ENCODE measurements at regions not wholly inside any gene's neighbourhood (a gene's known extent, or its start where the extent isn't known, plus 50 kb on each side); places are given as distances from the start of the nearest gene placed in this dataset.

- no peak overlapping the region for H3K14ac ChIP-seq (replicated peaks; ENCODE audit: low read depth, low read length)
- H2BK15ac ChIP-seq (ENCODE audit: low read depth, low read length), result no peak overlapping the region
- no peaks in the 10 kb centered on the region for H4K20me1 ChIP-seq (ENCODE audit: insufficient read depth, low read length)
- no peak overlapping the region for H3K56ac ChIP-seq (ENCODE audit: extremely low read depth, insufficient read depth, low read length)
- H3K4me2 ChIP-seq (ENCODE audit: low read depth, low read length), result no peak overlapping the region
- H3K27me3 ChIP-seq (ENCODE audit: control insufficient read depth, insufficient read depth, low read length), result no peaks in the 10 kb centered on the region
- H2AK5ac ChIP-seq (ENCODE audit: low read depth, low read length), result no peak overlapping the region
- ATAC-seq (ENCODE audit: low read depth), result no peak
- ChIA-PET POLR2A (ENCODE audit: unreplicated experiment) (no interaction called here), CTCF (no interaction called here)
- no peak overlapping the region for H3K4ac ChIP-seq (ENCODE audit: low read depth, low read length)
- no peak overlapping the region for H2BK20ac ChIP-seq (ENCODE audit: low read depth, low read length)
- WGBS, 2 experiments (ENCODE audit: extremely low coverage in 2 of 2, insufficient read length in 1 of 2), result no CpG with 5 or more reads among the region's 3 CpGs
- no peak overlapping the region for H2BK5ac ChIP-seq (ENCODE audit: low read depth, low read length, poor library complexity, severe bottlenecking)
- no peak overlapping the region for H3K4me3 ChIP-seq (ENCODE audit: insufficient read depth, low read depth, low read length)
- H3K9me3 ChIP-seq (ENCODE audit: control insufficient read depth, insufficient read depth, low read length), result no peaks in the 10 kb centered on the region
- no peaks in the 10 kb centered on the region for H3K36me3 ChIP-seq (ENCODE audit: control insufficient read depth, insufficient read depth, low read length)
- H4K5ac ChIP-seq (ENCODE audit: low read depth, low read length), result no peak overlapping the region
- H2AK9ac ChIP-seq (replicated peaks; ENCODE audit: low read depth, low read length, poor library complexity), result no peak overlapping the region
- no peak overlapping the region for H2AFZ ChIP-seq (replicated peaks; ENCODE audit: low read length, poor library complexity)
- no peak overlapping the region for H4K91ac ChIP-seq (ENCODE audit: insufficient read depth, low read depth, low read length)
- in situ Hi-C loops (cut with MboI; ENCODE audit: low sequenced_read_pairs) (no loop called here), dilution Hi-C loops (cut with HindIII; ENCODE audit: low sequenced_read_pairs, unreplicated experiment) (no loop called here), intact Hi-C loops (cut with micrococcal nuclease) (no loop called here)
- no peak overlapping the region for H3K18ac ChIP-seq (ENCODE audit: low read depth, low read length)
- TF ChIP-seq NFE2L2 (IDR thresholded peaks at IDR 0.05; ENCODE audit: low read depth, low read length) (no peak), POLR2A (IDR thresholded peaks at IDR 0.05; ENCODE audit: low read depth, low read length) (no peak), SMC3 (IDR thresholded peaks at IDR 0.05; ENCODE audit: low read depth, low read length) (no peak), CTCF (conservative IDR thresholded peaks at IDR 0.05; ENCODE audit: low read depth, low read length) (no peak), MXI1 (IDR thresholded peaks at IDR 0.05; ENCODE audit: borderline replicate concordance, low read depth, low read length) (no peak), CEBPB (IDR thresholded peaks at IDR 0.05; ENCODE audit: low read depth, low read length) (no peak), RCOR1 (IDR thresholded peaks at IDR 0.05; ENCODE audit: insufficient replicate concordance, low read length) (no peak), BHLHE40 (IDR thresholded peaks at IDR 0.05; ENCODE audit: low read depth, low read length) (no peak), RFX5 (IDR thresholded peaks at IDR 0.05; ENCODE audit: low read depth, low read length) (no peak), MAZ (IDR thresholded peaks at IDR 0.05; ENCODE audit: borderline replicate concordance, low read depth, low read length) (no peak), USF2 (IDR thresholded peaks at IDR 0.05; ENCODE audit: low read depth, low read length) (no peak), CHD1 (IDR thresholded peaks at IDR 0.05; ENCODE audit: low read depth, low read length) (no peak), RAD21 (IDR thresholded peaks at IDR 0.05; ENCODE audit: low read length) (no peak), ELK1 (IDR thresholded peaks at IDR 0.05; ENCODE audit: borderline replicate concordance, low read depth, low read length) (no peak), MAFK (IDR thresholded peaks at IDR 0.05; ENCODE audit: low read depth, low read length) (no peak), FOS (IDR thresholded peaks at IDR 0.05; ENCODE audit: low read depth, low read length) (no peak)
- H3K23ac ChIP-seq (ENCODE audit: low read depth, low read length), result no peak overlapping the region
- no peak overlapping the region for H4K8ac ChIP-seq (ENCODE audit: low read depth in 2 of 2, low read length in 2 of 2)
- H3K9me1 ChIP-seq (ENCODE audit: insufficient read depth, low read length), result no peaks in the 10 kb centered on the region
- no peaks in the 10 kb centered on the region for H3K4me1 ChIP-seq (ENCODE audit: control insufficient read depth, insufficient read depth, low read length)
- no peak for DNase-seq
- BruUV-seq (replicated peaks), result no TSS peak
- H3K27ac ChIP-seq (ENCODE audit: insufficient read depth, low read length), result no peak overlapping the region
- no peak overlapping the region for H3K9ac ChIP-seq (ENCODE audit: low read depth, low read length)
- no peak overlapping the region for H2BK120ac ChIP-seq (ENCODE audit: low read depth, low read length)
- H3K79me1 ChIP-seq (ENCODE audit: low read depth in 1 of 2, low read length in 2 of 2), result no peaks in the 10 kb centered on the region
Observed at GRCh38 chr11:81245791-81246190, 1487.9 kb downstream of the FAM181B start.
